Kidney (tissue), 13 donors: ENCODE measurements at regions not wholly inside any gene's neighbourhood (a gene's known extent, or its start where the extent isn't known, plus 50 kb on each side); places are given as distances from the start of the nearest gene placed in this dataset.

ENCODE experiments used
- DNase-seq, 5 donors: peaks; one replicate each; pipeline ENCODE4 v3.0.0-alpha.2; 2013 to 2020
- FAIRE-seq: peaks from 2 replicates; lab custom pipeline; 2012; peaks lifted over from hg19 to GRCh38; lab: Jason Lieb, UNC
- H3K27ac ChIP-seq, 2 donors: one replicate each; pipeline ENCODE4 v1.7.0; 2013; ENCODE audit warnings: low read depth in 2 of 2, low read length in 2 of 2, inconsistent platforms in 1 of 2
- H3K27me3 ChIP-seq: one replicate; pipeline ENCODE4 v1.7.1; 2013; ENCODE audit warnings: low read length, inconsistent platforms; ENCODE audit not compliant: control insufficient read depth, insufficient read depth
- H3K36me3 ChIP-seq, 3 donors: one replicate each; pipeline versions ENCODE4 v1.7.0 to v1.7.1; 2013; ENCODE audit warnings: low read length in 3 of 3, control low read depth in 1 of 3, inconsistent platforms in 1 of 3; ENCODE audit not compliant: insufficient read depth in 3 of 3, control insufficient read depth in 2 of 3
- H3K4me1 ChIP-seq, 3 donors: one replicate each; pipeline versions ENCODE4 v1.7.0 to v1.7.1; 2013; ENCODE audit warnings: low read length in 3 of 3, inconsistent platforms in 1 of 3, low read depth in 1 of 3; ENCODE audit not compliant: control insufficient read depth in 2 of 3, insufficient read depth in 2 of 3
- H3K4me3 ChIP-seq, 3 donors: one replicate each; pipeline versions ENCODE4 v1.7.0 to v1.8.1; 2013; ENCODE audit warnings: low read length in 3 of 3, control low read depth in 1 of 3, inconsistent platforms in 1 of 3
- H3K9ac ChIP-seq, 3 donors: one replicate each; pipeline versions ENCODE4 v1.7.0 to v1.7.1; 2013; ENCODE audit warnings: low read length in 3 of 3, control low read depth in 1 of 3, inconsistent platforms in 1 of 3
- H3K9me3 ChIP-seq, 3 donors: one replicate each; pipeline versions ENCODE4 v1.7.0 to v1.7.1; 2013; ENCODE audit warnings: low read length in 3 of 3, control low read depth in 1 of 3, inconsistent platforms in 1 of 3; ENCODE audit not compliant: control insufficient read depth in 2 of 3, insufficient read depth in 1 of 3
- intact Hi-C: fragments of 100-400 bp; cut with DNase I; formaldehyde crosslinking; loops from one replicate; pipeline ENCODE4 v1.11.1; 2022
- TF ChIP-seq, protein P1 (sequence below): IDR thresholded peaks from 3 replicates; pipeline ENCODE4 v1.5.1; 2012; ENCODE audit warnings: mild to moderate bottlenecking, moderate library complexity, borderline replicate concordance; ENCODE audit not compliant: insufficient read depth; ENCODE audit errors: extremely low read depth
- donor health status: control.
- donor health status: control.
- donor health status: control.
- donor health status: control.
- donor health status: control.
- donor health status: DM: yes; HTN: yes; CAD: no.
- donor health status: Normal renal cell carcinoma (clear cell type).

DNA sequence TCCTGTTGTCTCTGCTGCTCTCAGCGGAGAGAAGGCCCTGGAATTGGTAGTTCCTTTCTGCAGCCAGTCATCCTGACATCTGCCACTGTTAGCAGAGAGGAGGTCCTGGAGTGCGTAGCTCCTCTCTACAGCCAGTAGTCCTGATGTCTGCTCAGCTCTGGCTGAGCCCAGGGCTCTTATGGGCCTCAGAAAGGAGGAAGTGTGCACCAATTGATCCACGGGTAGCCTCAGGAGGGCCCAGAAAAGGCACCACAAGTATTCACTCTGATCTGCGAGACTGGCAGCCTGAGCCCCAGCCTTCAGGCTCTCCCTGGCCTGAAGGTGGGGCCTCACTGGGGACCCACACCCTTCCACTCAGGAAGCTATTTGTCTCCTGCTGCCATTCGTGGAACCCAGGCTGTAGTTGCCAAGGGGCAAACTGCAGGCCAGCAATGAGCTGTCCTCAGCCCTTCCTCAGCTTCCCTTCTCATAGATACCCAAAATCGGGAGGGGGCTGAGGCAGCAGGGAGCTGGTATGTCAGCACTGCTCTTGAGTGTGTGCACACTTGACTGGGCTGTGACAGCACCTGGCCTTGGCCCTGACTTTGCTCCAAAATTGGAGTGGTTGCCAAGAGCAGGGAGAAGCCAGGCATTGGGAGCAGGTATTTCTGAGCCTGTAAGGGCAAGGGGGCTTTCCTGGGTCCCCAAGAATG, 1049.5 kb upstream of the ACO1 start:
- no peak for FAIRE-seq

DNA sequence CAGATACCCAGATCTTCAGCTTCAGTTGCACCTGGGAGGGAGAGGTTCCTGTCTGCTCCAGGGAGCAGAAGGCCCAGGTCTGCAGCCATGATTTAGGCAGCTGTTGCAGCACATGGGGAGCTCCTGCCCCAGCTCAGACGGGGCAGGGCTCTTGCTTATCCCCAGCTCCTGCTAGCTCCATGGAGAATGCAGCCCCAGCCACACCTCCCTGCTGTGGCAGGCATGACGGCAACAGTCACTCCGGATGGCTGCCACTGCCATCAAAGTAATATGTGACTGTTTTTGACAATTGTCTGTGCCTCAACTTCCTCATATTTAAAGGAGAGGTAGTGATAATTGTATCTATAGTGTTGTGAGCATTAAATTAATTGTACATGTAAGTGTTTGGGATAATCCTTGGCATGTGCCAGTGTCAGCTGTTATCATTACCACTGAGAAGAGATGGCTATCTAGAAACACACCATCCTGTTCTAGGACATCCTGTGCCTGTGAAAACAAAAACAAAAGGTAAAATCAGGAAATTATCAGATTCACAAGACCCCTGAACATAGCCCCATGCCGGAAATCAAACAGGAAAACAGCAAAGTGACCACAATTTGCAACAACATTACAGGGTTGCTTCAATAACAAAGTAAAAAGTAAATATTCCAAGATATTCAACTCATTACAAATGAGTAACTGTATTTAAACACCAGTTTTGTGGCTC, 1048.8 kb upstream of the ACO1 start:
- Histone ChIP-seq H3K9ac (no peak overlapping the region), H3K27ac (no peak overlapping the region), H3K4me1 (peaks cover 0 to 3% (median 0%) of the 10 kb centered on the region in 3 donors), H3K9me3 (no peaks in the 10 kb centered on the region), H3K36me3 (no peaks in the 10 kb centered on the region), H3K27me3 (no peaks in the 10 kb centered on the region), H3K4me3 (no peak overlapping the region)
- intact Hi-C loops, result no loop called here
- DNase-seq (no peak), FAIRE-seq (no peak)
- TF ChIP-seq, protein P1, sequence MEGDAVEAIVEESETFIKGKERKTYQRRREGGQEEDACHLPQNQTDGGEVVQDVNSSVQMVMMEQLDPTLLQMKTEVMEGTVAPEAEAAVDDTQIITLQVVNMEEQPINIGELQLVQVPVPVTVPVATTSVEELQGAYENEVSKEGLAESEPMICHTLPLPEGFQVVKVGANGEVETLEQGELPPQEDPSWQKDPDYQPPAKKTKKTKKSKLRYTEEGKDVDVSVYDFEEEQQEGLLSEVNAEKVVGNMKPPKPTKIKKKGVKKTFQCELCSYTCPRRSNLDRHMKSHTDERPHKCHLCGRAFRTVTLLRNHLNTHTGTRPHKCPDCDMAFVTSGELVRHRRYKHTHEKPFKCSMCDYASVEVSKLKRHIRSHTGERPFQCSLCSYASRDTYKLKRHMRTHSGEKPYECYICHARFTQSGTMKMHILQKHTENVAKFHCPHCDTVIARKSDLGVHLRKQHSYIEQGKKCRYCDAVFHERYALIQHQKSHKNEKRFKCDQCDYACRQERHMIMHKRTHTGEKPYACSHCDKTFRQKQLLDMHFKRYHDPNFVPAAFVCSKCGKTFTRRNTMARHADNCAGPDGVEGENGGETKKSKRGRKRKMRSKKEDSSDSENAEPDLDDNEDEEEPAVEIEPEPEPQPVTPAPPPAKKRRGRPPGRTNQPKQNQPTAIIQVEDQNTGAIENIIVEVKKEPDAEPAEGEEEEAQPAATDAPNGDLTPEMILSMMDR, result no peak

More for the DNA sequence above, 1049.5 kb upstream of the ACO1 start:
- Histone ChIP-seq H3K4me1 (peaks cover 0 to 3% (median 0%) of the 10 kb centered on the region in 3 donors), H3K4me3 (no peak overlapping the region), H3K36me3 (no peaks in the 10 kb centered on the region), H3K9ac (no peak overlapping the region), H3K27ac (no peak overlapping the region), H3K27me3 (no peaks in the 10 kb centered on the region), H3K9me3 (no peaks in the 10 kb centered on the region)
- intact Hi-C loops, result no loop called here
- no peak for DNase-seq
- TF ChIP-seq, protein P1, result no peak

- no peak overlapping the region for H3K27ac ChIP-seq
- FAIRE-seq (no peak), DNase-seq (no peak)
- no peaks in the 10 kb centered on the region for H3K27me3 ChIP-seq
- H3K4me3 ChIP-seq, result no peak overlapping the region
- intact Hi-C loops, result no loop called here
- H3K36me3 ChIP-seq, result no peaks in the 10 kb centered on the region
- H3K4me1 ChIP-seq, result peaks cover 0 to 3% (median 0%) of the 10 kb centered on the region in 3 donors
- H3K9ac ChIP-seq, result no peak overlapping the region
- TF ChIP-seq, protein P1, result no peak
- no peaks in the 10 kb centered on the region for H3K9me3 ChIP-seq
These were observed 1048.1 kb upstream of the ACO1 start for GRCh38 chr9:31336386-31336785.
